ENCODE measurements at regions not wholly inside any gene's neighbourhood (a gene's known extent, or its start where the extent isn't known, plus 50 kb on each side); places are given as distances from the start of the nearest gene placed in this dataset.

DNA sequence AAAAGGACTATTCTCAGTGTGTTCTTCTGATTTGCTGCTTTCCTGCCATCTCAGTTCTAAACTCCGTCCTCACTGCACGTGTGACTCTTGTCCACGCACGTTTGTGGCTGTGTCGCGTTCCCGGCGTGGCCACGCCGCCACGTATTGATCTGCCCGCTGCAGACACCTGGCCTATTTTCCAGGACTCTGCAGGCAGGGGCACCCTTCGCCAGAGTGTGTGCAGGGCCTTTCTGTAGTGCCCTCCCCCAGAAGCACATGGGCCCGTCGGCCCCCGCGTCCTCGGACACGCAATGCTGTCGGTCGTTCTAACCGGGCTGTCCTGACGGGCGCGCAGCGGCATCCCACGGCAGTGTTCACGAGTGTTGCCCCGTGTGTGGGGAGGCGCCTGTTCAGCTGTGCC is 87.6 kb downstream of the YTHDF1 start:
- Histone ChIP-seq H3K27ac (ENCODE audit: low read depth, low read length, severe bottlenecking) (no peak overlapping the region), H3K4me3 (ENCODE audit: extremely low read depth, insufficient read depth, low read length, poor library complexity, severe bottlenecking) (no peak overlapping the region), H3K9me3 (ENCODE audit: control insufficient read depth, low read length) (no peaks in the 10 kb centered on the region), H3K36me3 (ENCODE audit: control insufficient read depth, insufficient read depth, low read length) (no peaks in the 10 kb centered on the region), H3K4me1 (ENCODE audit: control insufficient read depth, insufficient read depth, low read length, poor library complexity, severe bottlenecking) (no peaks in the 10 kb centered on the region)
- 93 to 95% methylated on average over 30 of the region's 30 CpGs for WGBS, 2 experiments (ENCODE audit: insufficient coverage in 2 of 2)

- no peaks in the 10 kb centered on the region for H3K9me3 ChIP-seq (ENCODE audit: control insufficient read depth, low read length)
- no peak overlapping the region for H3K27ac ChIP-seq (ENCODE audit: low read depth, low read length, severe bottlenecking)
- 81 to 83% methylated on average over 19 of the region's 21 CpGs for WGBS, 2 experiments (ENCODE audit: insufficient coverage in 2 of 2)
Measured at GRCh38 chr20:63127700-63128364, 88.1 kb downstream of the YTHDF1 start.

GRCh38 chr20:63126876-63127699 is 88.8 kb downstream of the YTHDF1 start:
- Histone ChIP-seq H3K9me3 (ENCODE audit: control insufficient read depth, low read length) (no peaks in the 10 kb centered on the region), H3K27ac (ENCODE audit: low read depth, low read length, severe bottlenecking) (no peak overlapping the region), H3K4me3 (ENCODE audit: extremely low read depth, insufficient read depth, low read length, poor library complexity, severe bottlenecking) (no peak overlapping the region), H3K36me3 (ENCODE audit: control insufficient read depth, insufficient read depth, low read length) (no peaks in the 10 kb centered on the region), H3K4me1 (ENCODE audit: control insufficient read depth, insufficient read depth, low read length, poor library complexity, severe bottlenecking) (no peaks in the 10 kb centered on the region)
- 85 to 87% methylated on average over 13 to 15 of the region's 18 CpGs for WGBS, 2 experiments (ENCODE audit: insufficient coverage in 2 of 2)

More at GRCh38 chr20:63127700-63128364, 88.1 kb downstream of the YTHDF1 start:
- H3K36me3 ChIP-seq (ENCODE audit: control insufficient read depth, insufficient read depth, low read length), result no peaks in the 10 kb centered on the region
- H3K4me1 ChIP-seq (ENCODE audit: control insufficient read depth, insufficient read depth, low read length, poor library complexity, severe bottlenecking), result no peaks in the 10 kb centered on the region
- H3K4me3 ChIP-seq (ENCODE audit: extremely low read depth, insufficient read depth, low read length, poor library complexity, severe bottlenecking), result no peak overlapping the region

- WGBS, 2 experiments (ENCODE audit: insufficient coverage in 2 of 2), result 80 to 82% methylated on average over 17 to 18 of the region's 19 CpGs
- Histone ChIP-seq H3K36me3 (ENCODE audit: control insufficient read depth, insufficient read depth, low read length) (no peaks in the 10 kb centered on the region), H3K9me3 (ENCODE audit: control insufficient read depth, low read length) (no peaks in the 10 kb centered on the region), H3K27ac (ENCODE audit: low read depth, low read length, severe bottlenecking) (no peak overlapping the region), H3K4me1 (ENCODE audit: control insufficient read depth, insufficient read depth, low read length, poor library complexity, severe bottlenecking) (no peaks in the 10 kb centered on the region), H3K4me3 (ENCODE audit: extremely low read depth, insufficient read depth, low read length, poor library complexity, severe bottlenecking) (no peak overlapping the region)
Measured at GRCh38 chr20:63125838-63126601, 89.9 kb downstream of the YTHDF1 start.

DNA sequence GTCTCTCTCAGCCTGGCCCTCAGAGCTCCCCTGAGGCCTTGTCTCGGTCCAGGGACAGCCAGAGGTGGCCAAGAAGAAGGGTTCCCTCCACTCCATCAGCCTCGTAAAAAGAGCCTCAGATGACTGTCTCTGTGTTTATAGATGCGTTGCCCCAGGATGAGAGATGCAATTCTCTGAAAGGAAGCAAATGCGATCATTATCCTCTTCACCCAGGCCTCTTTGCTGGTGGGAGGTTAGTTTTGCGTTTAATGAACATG is 90.4 kb downstream of the YTHDF1 start:
- H3K4me1 ChIP-seq (ENCODE audit: control insufficient read depth, insufficient read depth, low read length, poor library complexity, severe bottlenecking), result no peaks in the 10 kb centered on the region
- no peaks in the 10 kb centered on the region for H3K9me3 ChIP-seq (ENCODE audit: control insufficient read depth, low read length)
- 85% methylated on average over 3 to 5 of the region's 5 CpGs for WGBS, 2 experiments (ENCODE audit: insufficient coverage in 2 of 2)
- no peak overlapping the region for H3K4me3 ChIP-seq (ENCODE audit: extremely low read depth, insufficient read depth, low read length, poor library complexity, severe bottlenecking)
- no peaks in the 10 kb centered on the region for H3K36me3 ChIP-seq (ENCODE audit: control insufficient read depth, insufficient read depth, low read length)
- no peak overlapping the region for H3K27ac ChIP-seq (ENCODE audit: low read depth, low read length, severe bottlenecking)

- H3K4me1 ChIP-seq (ENCODE audit: control insufficient read depth, insufficient read depth, low read length, poor library complexity, severe bottlenecking), result no peaks in the 10 kb centered on the region
- 82 to 85% methylated on average over 18 to 21 of the region's 23 CpGs for WGBS, 2 experiments (ENCODE audit: insufficient coverage in 2 of 2)
- no peak overlapping the region for H3K27ac ChIP-seq (ENCODE audit: low read depth, low read length, severe bottlenecking)
- H3K36me3 ChIP-seq (ENCODE audit: control insufficient read depth, insufficient read depth, low read length), result no peaks in the 10 kb centered on the region
- no peaks in the 10 kb centered on the region for H3K9me3 ChIP-seq (ENCODE audit: control insufficient read depth, low read length)
- no peak overlapping the region for H3K4me3 ChIP-seq (ENCODE audit: extremely low read depth, insufficient read depth, low read length, poor library complexity, severe bottlenecking)
Measured at GRCh38 chr20:63124782-63125580, 91.0 kb downstream of the YTHDF1 start.

DNA sequence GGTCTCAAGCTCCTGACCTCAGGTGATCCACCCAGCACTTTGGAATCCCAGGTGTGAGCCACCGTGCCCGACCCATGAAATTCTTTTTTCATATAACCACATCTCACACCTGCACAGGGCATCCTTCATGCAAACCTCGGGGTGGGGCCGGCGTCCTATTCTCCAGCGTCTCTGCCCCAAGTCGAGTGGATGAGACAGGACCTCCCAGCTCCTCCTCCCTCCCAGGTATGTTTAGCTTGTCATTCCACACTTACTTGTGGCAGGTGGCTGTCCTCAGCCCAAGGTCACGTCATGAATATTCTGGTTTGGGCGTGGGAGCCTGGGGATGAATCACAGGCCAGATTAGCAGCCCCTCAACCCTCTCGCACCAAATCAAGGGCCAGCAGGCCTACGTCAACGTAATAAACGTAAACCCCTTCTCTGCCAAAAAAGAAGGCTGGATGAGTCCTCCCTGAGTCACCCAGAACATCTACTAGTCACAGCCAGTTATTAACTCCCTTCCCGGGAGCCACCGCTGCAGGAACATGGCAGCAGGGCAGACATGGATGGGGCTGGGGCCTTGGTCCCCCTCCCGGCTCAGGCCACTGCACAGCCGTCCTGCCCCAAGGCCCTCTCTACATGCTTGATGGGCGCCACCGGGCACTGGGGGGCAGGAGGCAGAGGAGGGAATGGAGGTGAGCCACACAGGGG is 91.7 kb downstream of the YTHDF1 start:
- 90 to 99% methylated on average over 17 of the region's 19 CpGs for WGBS, 2 experiments (ENCODE audit: insufficient coverage in 2 of 2)
- Histone ChIP-seq H3K36me3 (ENCODE audit: control insufficient read depth, insufficient read depth, low read length) (no peaks in the 10 kb centered on the region), H3K27ac (ENCODE audit: low read depth, low read length, severe bottlenecking) (no peak overlapping the region), H3K4me3 (ENCODE audit: extremely low read depth, insufficient read depth, low read length, poor library complexity, severe bottlenecking) (no peak overlapping the region), H3K4me1 (ENCODE audit: control insufficient read depth, insufficient read depth, low read length, poor library complexity, severe bottlenecking) (no peaks in the 10 kb centered on the region), H3K9me3 (ENCODE audit: control insufficient read depth, low read length) (no peaks in the 10 kb centered on the region)

DNA sequence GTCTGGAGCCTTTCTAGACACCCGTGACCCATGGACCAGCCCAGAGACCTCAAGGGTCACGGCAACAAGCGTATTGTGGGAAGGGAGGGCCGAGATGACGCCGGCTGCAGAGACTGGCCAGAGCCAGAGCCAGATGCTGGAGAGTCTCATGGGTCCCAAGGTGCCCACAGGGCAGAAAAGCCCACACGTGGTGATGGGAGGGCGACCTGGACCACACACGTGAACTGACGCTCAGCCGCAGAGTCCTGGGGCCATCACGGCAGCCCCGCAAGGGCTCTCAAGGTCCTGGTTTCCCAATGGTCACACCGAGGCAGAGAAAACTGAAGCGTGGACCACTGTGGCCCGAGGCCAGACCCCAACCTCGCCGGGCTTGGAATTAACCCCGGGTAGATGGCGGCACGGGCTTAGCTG is 92.6 kb downstream of the YTHDF1 start:
- H3K4me1 ChIP-seq (ENCODE audit: control insufficient read depth, insufficient read depth, low read length, poor library complexity, severe bottlenecking), result no peaks in the 10 kb centered on the region
- H3K27ac ChIP-seq (ENCODE audit: low read depth, low read length, severe bottlenecking), result no peak overlapping the region
- H3K9me3 ChIP-seq (ENCODE audit: control insufficient read depth, low read length), result no peaks in the 10 kb centered on the region
- H3K4me3 ChIP-seq (ENCODE audit: extremely low read depth, insufficient read depth, low read length, poor library complexity, severe bottlenecking), result no peak overlapping the region
- H3K36me3 ChIP-seq (ENCODE audit: control insufficient read depth, insufficient read depth, low read length), result no peaks in the 10 kb centered on the region
- 90 to 91% methylated on average over 21 of the region's 21 CpGs for WGBS, 2 experiments (ENCODE audit: insufficient coverage in 2 of 2)

- H3K9me3 ChIP-seq (ENCODE audit: control insufficient read depth, low read length), result no peaks in the 10 kb centered on the region
- H3K36me3 ChIP-seq (ENCODE audit: control insufficient read depth, insufficient read depth, low read length), result no peaks in the 10 kb centered on the region
- no peak overlapping the region for H3K4me3 ChIP-seq (ENCODE audit: extremely low read depth, insufficient read depth, low read length, poor library complexity, severe bottlenecking)
- H3K4me1 ChIP-seq (ENCODE audit: control insufficient read depth, insufficient read depth, low read length, poor library complexity, severe bottlenecking), result no peaks in the 10 kb centered on the region
- no peak overlapping the region for H3K27ac ChIP-seq (ENCODE audit: low read depth, low read length, severe bottlenecking)
- 68 to 78% methylated on average over 6 to 7 of the region's 7 CpGs for WGBS, 2 experiments (ENCODE audit: insufficient coverage in 2 of 2)
Measured at GRCh38 chr20:63122626-63123025, 93.3 kb downstream of the YTHDF1 start.

Data from mesodermal cell (in vitro differentiated cells).